Ovary (tissue), 3 donors: ENCODE measurements at regions not wholly inside any gene's neighbourhood (a gene's known extent, or its start where the extent isn't known, plus 50 kb on each side); places are given as distances from the start of the nearest gene placed in this dataset.

Source experiments
- CTCF ChIP-seq, 3 donors: fragments of 450-650 bp in 2 of 3; fragments of 200-600 bp in 1 of 3; IDR thresholded peaks; one replicate each; pipeline versions ENCODE4 v1.5.1 to v1.8.0; 2016 to 2022; ENCODE audit warnings: antibody characterized with exemption in 3 of 3, mild to moderate bottlenecking in 1 of 3
- EP300 ChIP-seq: sonication (generic); formaldehyde crosslinking; IDR thresholded peaks from one replicate; pipeline ENCODE4 v1.6.1; 2017; ENCODE audit warnings: antibody characterized with exemption
- donor health status: DM: no; HTN: no; CAD: no.

GRCh38 chr20:41861772-41862422 is 243.7 kb upstream of the CHD6 start:
- no peak for TF ChIP-seq CTCF (IDR thresholded peaks at IDR 0.05)
- no peak for TF ChIP-seq EP300
